GM13977 (cell line): ENCODE measurements at regions not wholly inside any gene's neighbourhood (a gene's known extent, or its start where the extent isn't known, plus 50 kb on each side); places are given as distances from the start of the nearest gene placed in this dataset.

Experiments
- DNase-seq: peaks from one replicate; pipeline ENCODE4 v3.0.0; 2012; ENCODE audit warnings: low spot score
- in situ Hi-C: fragments of 300-500 bp; cut with MboI; formaldehyde crosslinking; loops from one replicate; pipeline ENCODE4 v1.12.0; 2022; ENCODE audit warnings: low sequenced_read_pairs, low pct_unique_long_range_greater_than_20kb, mixed read lengths, inconsistent platforms; ENCODE audit not compliant: unreplicated experiment
- TF ChIP-seq, protein P1 (sequence below): IDR thresholded peaks from 2 replicates; pipeline ENCODE4 v1.5.1; 2012; ENCODE audit warnings: mild to moderate bottlenecking, control low read depth; ENCODE audit not compliant: insufficient read depth; ENCODE audit errors: extremely low read depth, missing control alignments

DNA sequence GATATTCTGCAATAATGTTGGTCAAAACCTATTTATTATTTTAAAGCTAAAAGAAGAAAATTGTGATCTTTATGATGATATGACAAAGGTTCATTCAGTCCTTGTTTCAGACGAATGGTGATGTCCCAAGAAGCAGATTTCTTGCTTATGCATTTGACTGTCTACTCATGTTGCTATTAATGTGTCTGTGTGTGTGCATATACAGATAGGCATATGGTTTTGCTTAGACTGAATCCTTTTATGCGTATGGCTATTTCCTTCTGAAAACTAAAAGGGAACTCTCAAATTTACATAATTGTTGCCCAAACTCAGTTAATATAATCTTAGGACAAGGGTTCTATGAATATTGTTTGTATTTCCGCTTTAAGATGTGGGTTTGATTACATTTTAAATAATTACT, 632.3 kb upstream of the SETBP1 start:
- TF ChIP-seq, protein P1, sequence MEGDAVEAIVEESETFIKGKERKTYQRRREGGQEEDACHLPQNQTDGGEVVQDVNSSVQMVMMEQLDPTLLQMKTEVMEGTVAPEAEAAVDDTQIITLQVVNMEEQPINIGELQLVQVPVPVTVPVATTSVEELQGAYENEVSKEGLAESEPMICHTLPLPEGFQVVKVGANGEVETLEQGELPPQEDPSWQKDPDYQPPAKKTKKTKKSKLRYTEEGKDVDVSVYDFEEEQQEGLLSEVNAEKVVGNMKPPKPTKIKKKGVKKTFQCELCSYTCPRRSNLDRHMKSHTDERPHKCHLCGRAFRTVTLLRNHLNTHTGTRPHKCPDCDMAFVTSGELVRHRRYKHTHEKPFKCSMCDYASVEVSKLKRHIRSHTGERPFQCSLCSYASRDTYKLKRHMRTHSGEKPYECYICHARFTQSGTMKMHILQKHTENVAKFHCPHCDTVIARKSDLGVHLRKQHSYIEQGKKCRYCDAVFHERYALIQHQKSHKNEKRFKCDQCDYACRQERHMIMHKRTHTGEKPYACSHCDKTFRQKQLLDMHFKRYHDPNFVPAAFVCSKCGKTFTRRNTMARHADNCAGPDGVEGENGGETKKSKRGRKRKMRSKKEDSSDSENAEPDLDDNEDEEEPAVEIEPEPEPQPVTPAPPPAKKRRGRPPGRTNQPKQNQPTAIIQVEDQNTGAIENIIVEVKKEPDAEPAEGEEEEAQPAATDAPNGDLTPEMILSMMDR: no peak
- no peak for DNase-seq
- in situ Hi-C loops: no loop called here

GRCh38 chr18:44048846-44049245, 631.8 kb upstream of the SETBP1 start:
- DNase-seq: no peak
- in situ Hi-C loops: no loop called here
- TF ChIP-seq, protein P1: no peak

DNA sequence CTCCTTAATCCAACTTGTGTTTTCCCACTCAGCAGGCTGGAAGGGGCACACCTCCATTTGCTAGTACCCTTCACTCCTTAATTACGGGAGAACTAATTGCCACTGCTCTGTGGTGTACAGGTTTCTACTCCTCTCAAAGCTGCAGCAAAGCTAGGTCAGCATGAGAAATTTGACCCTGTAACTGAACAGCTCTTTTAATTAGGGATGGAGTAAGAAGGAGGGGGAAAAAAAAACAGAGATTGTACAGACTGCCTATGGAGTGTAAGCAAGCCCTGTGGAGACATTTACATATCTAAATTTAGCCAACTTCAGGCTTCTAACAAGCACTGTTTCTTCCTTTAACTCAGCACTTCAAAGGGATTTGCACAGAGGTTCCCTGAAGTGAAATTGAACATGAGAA, 629.7 kb upstream of the SETBP1 start:
- no peak for DNase-seq
- in situ Hi-C loops: no loop called here
- TF ChIP-seq, protein P1: no peak

DNA sequence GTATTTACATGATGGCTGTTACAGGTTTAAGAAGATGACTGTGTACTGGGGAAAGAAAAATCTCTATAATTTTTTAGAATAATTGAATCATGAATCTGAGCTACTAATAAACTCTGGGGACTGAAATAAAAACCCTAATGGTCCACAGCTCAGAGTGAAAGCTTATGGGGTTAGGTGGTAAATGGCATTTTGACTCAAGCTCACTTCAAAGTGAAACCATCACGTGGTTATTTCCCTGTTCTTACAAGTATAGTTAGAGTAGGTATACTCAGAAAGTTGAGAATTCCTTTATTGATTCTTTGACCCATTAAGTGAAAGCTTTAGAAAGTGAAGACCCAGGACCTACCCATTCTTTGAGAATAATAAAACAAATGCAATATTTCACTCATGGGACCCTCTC, 626.2 kb upstream of the SETBP1 start:
- in situ Hi-C loops: no loop called here
- TF ChIP-seq, protein P1: no peak
- no peak for DNase-seq

GRCh38 chr18:44060197-44060596, 620.5 kb upstream of the SETBP1 start:
- TF ChIP-seq, protein P1: no peak
- DNase-seq: no peak
- in situ Hi-C loops: no loop called here

- TF ChIP-seq, protein P1: no peak
- no peak for DNase-seq
- in situ Hi-C loops: no loop called here
Measured at GRCh38 chr18:44061438-44061837, 619.2 kb upstream of the SETBP1 start.

DNA sequence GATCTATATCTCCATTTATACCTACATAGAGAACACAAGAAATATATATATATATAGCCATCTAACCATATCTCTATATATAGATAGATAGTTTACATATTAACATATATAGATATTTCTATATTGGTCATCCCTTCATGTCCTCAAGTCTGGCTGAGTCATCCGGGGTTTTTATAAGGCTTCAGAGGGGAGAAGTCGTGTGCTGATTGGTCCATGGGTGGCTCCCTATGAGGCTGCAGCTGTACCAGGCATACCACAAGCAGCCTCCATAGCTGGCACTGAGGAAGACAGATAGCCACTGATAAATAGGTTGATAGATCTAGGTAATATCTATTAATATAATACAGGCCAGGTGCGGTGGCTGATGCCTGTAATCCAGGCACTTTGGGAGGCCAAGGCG, 618.3 kb upstream of the SETBP1 start:
- in situ Hi-C loops: no loop called here
- TF ChIP-seq, protein P1: no peak
- no peak for DNase-seq
